GM21367 (cell line): ENCODE measurements at regions not wholly inside any gene's neighbourhood (a gene's known extent, or its start where the extent isn't known, plus 50 kb on each side); places are given as distances from the start of the nearest gene placed in this dataset.

Source experiments
- ATAC-seq: cut with Tn5 transposase; IDR thresholded peaks from one replicate; pipeline ENCODE4 v1.9.1; 2021; ENCODE audit not compliant: unreplicated experiment

DNA sequence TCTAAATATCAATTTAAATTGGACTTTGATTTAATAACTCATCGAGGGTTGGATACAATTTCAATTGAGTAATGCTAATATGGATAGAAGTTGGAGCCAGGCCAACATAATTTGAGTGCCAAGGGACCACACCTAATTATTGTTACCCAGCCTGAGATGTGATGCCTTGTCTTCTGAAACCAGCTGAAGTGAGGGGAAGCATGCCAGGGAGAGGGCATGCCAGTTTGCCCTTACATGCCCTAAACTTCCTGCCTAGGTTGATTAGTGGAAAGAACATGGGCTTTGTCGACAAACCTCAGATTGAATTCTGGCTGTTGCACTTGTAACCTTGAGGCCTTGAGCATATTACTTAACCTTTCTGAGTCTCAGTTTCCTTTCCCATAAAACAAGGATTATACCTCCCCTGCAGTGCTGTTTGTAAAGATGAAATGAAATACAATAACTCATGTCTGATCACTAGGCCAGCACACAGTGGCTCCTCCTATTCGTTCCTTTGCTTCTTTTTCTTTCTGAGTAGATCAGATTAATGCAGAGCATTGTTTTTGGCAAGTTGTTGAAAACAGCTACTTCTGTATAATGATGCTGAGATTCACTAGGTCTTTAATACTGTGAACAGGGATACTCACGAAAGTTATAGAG lies 412.8 kb downstream of the TLE4 start:
- ATAC-seq: no peak

DNA sequence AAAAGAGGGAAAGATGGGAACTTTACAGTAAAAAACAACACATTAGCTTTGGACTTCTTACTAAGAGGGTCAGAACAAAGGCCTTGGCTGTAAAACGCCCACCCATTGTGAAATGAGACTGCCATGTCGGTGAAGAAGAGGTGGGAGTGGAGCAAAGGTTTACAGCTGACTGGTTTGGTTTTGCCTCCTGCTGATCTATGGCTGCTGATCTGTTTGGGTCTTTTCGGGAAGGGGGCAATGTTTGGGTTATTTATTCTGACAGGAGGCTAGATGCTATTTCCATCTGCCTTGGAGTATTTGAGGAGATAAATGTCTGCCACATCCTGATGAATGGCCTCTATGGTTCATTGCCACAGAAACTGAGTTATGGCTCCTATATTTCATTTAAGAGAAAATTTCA lies 408.7 kb downstream of the TLE4 start:
- ATAC-seq: no peak

DNA sequence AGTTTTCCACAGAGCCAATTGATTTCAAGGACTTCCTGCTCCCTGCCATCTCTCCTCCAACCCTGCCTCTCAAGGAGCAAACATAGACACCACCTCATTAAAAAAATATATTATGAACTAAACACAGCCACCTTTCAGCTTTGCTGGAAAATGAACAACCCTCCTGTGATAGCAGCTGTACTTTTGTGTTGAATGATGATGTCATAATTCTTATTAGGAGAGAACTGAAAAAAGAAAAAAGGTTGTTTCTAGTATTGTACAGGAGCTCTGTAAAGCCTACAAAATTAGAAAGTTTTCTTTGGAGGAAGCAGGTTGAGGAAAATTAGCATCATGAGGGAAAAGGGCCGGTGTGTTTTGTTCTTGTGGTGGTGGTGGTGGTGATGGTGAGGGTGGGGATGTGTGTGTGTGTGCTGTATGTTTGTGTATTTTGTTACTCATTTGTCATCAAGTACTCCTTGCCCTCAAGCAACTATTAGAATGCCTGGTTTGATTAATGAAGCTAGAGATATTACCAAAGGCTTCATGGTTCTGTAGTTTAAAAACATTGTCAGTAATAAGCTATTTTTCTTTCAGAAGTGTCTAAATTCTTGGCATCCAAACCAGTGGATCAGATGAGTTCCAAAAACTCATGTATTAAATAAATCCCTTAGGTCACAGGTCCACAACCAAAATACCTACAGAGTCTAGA lies 405.9 kb downstream of the TLE4 start:
- no peak for ATAC-seq

DNA sequence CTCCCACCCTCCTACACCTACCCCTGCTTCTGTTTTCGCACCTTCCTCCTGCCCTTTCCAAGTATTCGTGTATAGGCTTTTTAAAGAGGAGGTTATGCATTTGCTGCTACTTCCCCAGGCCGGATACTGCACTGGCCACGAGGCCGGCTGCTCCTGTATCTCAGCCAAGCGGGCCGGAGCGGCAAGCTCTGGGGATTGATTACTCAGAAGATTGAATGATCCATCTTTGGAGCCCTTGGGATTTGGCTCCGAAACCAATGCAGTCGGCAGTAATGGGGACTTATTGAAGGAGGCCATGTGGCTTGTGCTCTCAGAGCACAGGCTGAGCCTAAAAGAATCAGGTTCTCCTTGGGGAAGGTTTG lies 405.3 kb downstream of the TLE4 start:
- ATAC-seq: no peak

DNA sequence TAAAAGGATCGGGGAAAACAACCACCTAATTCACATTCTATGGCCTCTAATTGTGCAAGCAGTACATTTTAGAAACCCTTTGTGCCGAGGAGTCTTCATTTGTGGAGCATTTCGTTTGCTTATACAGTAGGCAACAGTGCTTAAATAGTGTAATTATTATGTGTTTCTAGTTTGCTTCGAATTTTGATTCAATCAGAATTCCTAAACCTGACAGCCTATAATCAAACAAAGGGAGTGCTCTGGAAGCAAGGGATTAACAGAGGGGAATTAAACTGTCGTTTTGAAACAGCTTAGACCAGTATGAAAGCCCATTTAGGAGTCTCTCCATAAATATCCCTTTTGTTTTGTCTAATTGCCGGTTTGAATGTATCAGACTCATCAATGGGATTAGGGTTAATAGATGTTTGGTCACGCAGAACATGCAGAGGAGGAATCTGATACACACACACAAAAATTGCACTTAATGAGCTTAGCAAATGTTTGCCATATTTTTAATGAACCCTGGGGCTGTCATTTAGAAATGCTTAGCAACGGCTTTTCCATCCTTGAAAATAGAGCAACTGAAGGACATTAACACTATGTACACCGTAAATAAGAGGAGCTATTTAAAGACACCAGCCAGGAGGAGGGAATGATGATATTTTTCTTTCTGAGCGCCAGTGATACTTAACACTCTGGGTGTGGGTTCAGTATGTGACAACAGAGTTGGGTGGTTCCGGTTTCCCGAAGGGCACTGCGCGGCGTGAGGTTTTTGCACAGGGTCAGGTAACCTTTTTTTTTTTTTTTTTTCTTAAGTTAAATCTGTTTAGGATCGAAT lies 404.7 kb downstream of the TLE4 start:
- ATAC-seq: no peak

DNA sequence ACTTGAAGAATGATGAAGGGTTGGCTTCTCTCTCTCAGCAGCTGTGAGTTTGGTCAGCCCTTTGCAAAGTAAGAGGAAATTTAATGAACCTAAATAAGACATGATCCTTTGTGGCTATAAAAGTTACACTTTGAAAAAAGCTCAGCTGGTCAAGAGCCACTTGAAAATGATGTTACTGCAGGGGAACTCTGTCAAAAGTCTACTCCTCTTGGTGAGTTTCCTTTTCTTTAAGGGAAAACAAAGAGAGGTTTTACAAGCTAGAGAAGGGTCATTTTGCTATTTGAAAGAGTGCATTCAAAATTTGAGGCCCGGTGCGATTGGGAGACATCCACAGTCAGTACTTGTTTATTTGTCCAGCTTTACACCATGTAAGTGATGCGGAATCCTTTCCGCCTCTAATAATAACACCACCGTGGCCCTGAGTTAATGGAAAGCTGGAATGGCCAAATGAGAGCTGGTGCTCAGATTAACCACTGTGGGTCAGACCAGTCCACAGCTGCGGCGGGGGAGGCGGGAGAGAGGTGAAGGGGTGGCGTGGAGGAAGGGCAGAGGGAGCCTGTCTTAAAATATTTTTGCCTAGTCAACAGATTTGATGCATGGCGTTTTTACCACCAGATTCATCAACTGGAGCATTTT lies 404.0 kb downstream of the TLE4 start:
- no peak for ATAC-seq

DNA sequence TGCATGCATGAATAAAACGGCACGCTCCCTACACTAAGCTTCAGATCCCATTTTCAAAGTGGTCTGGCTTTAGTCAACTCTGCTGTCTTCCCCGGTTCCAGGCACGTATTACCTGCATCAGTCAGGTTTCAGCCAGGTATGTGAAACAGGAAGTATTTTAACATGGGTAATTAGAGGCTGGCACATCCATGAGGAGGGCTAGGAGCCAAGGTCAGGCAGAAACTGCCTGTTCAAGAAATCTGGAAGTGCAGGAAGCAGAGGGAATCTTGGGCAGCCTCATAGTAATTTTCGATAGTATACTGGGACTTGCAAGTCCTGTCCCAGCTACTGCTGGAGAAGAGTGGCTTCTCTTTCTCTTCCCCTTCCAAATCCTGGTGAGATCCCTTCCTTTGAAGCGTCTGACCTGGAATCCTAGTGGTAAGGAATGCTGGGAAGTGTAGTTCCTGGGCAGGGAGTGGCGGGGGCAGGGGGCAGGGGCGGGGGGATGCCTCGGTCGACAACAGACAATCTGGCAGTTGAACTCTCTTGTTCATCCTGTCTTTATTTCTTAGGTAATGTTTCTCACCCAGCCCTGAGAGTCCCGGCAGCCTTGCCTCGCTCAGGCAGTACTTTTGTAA lies 403.1 kb downstream of the TLE4 start:
- ATAC-seq: no peak

DNA sequence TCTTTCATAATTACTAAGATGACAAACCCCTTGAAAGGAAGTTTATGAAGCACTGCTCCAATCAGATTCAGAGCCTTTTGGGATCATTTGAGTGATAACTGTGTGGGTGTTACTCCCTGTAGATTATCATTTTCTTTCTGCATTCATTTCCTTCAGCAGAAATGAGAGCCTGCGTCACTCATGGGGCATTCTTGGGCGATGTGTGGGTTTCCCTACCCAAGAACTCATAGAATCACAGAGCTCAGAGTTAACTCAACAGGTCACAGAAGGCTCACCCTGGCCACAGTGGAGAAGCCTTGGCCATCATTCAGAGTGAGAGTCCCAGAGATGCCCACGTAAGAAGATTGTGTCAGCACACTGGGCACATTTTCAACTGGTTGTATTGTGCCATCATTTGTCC lies 401.9 kb downstream of the TLE4 start:
- no peak for ATAC-seq

DNA sequence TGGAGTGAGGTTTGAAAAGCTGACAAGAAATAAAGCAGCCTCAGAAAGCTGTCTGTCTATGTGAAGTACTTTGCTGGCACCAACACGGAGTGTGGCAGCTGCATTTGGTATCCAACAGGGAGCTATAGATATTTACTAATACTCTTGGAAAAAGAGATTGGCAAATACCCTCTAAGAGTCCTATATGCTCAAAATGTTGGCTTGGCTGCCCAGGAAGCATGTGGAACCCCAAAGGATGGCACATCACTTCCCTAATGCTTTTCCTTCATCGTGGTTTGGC lies 398.3 kb downstream of the TLE4 start:
- ATAC-seq: no peak

DNA sequence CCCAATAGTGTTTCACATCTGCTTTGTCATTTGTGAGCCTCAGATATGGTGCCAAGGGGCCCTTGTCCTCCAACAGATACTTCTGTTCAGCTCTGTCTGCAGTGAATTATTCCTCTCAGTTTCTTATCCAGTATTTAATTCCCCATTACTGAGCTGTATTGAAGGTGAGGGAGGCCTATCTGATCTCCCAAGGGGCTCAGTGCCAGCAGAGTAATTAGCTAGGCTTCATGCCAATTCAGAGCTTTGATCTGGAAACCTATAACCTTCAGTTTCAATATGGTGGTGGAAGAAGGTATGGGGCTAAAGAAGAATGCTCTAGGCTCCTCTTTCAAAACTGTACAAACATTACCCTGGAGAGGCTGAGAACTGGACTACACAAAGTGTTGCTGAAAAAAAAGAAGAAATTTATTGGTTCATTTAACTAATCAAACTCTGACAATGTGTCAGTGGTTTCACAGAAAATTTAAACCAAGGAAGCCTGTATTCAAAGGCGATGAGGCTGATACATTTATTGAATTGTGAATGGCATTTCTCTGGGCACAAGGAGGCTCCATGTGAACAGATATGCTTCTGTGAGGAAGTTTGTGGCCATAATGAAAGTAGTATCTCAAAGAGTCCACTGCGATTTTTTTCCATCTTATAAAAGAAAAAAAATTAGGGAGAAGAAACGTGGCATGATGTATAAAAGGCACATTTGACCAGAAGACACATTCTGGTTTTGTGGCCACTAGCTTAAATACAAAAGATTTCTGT lies 397.8 kb downstream of the TLE4 start:
- ATAC-seq: no peak

DNA sequence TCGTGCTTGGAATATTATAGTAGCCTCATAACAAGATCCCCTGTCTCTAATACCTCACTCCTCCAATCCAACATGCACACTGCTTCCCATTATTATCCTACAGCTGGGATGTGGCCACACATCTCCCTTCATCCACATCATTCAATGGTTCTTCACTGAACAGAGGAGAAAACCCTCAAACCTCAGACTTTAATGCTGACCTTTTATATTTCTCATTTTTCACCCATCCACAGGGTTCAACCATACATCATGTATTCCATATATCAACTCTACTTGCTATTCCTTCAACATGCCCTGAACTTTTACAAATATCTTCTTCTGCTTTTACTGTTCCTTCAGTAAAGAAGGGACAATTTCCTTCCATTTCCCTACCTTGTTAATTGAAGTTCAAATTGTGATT lies 396.8 kb downstream of the TLE4 start:
- no peak for ATAC-seq

DNA sequence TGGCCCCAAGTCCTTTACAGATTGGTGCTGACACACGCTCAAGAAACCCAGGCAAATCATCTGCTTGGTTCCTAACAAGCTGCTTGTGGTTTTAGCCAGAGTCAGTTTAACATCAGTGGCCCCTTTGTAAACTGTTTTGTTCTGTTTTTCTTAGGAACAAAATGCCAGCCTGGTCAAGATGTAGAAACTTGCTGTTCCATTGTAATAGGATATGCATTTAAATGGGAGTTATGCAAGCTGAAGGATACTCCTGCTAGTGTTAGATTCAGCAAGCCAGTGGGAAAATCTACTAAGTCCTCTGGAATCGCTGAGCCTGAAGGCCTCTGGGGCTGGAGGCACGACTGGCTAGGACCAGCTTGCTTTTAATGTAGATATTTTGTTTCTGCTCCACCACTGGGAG lies 391.1 kb downstream of the TLE4 start:
- no peak for ATAC-seq

DNA sequence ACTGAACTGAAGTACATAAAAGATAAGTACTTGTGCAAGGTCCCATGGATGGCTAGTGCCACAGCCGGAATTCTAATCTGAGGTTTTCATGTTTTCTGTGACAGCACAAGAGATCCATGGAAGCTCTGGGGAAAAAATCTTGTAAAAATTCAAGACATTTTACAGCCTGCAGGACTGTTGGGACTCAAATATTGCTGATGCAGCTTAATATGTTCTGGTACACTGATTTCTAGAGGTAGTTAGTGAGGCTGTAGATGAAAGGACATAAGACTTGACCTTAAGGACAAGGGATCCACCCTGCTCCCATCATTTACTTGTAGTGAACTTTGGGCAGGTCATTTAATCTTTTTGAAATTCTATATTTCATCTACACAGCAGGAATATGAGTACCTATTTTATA lies 390.4 kb downstream of the TLE4 start:
- ATAC-seq: no peak

DNA sequence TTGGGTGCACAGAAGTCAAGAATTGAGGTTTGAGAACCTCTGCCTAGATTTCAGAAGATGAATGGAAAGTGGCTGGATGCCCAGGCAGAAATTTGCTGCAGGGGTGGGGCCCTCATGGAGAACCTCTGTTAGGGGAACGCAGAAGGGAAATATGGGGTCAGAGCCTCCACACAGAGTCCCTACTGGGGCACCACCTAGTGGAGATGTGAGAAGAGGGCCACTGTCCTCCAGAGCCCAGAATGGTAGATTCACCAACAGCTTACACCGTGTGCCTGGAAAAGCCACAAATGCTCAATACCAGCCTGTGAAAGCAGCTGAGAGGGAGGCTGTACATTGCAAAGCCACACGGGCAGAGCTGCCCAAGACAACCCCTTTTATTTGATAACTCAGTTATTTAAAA lies 383.5 kb downstream of the TLE4 start:
- no peak for ATAC-seq

DNA sequence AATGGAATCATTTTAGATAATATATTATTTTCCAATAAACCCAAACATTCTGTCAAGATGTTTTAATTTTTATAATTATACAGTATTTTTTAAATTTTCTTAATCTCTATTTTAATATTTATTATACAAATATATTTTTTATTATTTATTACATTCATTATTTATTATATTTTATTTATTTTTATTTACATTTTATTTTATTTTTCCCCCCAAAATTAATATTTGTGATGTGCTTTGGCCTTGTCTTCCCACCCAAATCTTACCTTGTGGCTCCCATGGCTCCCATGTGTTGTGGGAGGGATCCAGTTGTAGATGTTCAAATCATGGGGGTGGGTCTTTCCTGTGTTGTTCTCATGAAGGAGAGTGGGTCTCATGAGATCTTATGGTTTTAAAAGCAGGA lies 382.1 kb downstream of the TLE4 start:
- no peak for ATAC-seq

DNA sequence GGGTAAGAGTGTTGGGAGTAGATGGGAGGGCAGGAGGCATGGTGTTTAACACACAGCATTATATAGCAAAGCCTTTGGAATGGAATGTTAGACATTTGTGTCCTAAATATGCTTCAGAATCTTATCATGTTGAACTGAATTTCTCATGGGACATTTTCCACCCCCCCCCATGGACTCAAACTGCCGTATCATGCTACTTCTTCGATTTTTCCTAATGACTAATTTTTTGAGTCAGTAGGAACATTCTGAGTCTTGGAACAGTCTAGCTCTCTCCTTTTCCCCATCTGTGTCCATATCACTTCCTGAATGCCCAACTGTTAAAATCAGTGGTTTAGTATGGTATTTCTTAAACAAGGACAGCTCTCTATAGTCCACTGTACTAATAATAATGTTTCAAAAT lies 380.6 kb downstream of the TLE4 start:
- ATAC-seq: no peak

DNA sequence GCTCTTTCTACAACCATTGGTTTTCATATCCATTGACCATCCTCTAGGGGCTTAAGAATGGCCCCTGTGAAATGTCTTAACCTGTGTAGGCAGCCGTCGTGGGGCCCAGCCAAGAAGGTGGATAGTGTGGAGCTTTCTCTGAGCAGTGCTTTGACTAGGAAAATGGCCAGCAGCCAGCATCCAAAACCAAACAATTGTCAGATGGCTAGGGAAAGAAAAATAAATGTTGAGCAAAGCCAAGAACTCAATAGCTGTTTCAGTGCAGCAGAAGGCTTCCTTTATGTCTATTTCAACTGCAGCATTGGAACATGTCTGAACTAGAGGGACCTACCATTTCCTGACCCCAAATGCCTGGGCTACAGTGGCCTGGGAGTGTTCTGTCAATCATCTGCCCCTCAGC lies 374.9 kb downstream of the TLE4 start:
- ATAC-seq: no peak

DNA sequence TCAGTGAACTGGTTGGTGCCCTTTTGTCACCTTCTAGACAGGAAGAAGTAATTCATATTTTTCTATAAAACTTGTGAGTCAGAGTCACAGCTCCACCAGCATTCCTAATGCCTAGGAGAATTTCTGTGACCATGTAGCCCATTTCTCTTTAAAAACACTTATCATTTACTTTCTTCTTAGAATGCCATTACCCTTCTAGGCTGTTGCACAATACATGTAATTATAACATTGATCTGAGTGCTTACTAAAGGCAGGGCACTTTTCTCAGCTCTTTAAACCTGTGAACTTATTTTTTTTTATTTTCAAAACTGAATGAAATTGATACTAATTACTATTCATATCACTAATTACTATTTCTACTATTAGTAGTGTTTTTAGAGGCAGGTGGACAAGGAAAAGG lies 373.7 kb downstream of the TLE4 start:
- no peak for ATAC-seq

DNA sequence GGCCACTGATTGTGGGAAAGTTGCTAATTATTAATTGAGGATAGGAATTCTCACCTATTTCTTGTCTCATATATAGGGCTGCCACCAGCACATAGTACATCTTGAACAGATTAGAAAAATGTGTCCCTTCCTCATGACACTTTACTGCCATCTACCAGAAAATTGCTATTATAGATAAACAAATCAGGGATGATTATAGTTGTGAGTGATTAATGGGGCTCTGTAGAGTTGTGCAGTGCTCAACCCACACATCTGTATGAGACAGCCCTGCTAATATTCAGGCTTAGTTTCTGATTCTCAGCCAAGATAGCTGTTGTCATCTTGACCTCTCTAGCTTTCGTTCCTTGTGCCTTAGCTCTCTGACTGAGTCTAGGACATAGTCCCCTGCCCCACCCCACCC lies 373.3 kb downstream of the TLE4 start:
- no peak for ATAC-seq

DNA sequence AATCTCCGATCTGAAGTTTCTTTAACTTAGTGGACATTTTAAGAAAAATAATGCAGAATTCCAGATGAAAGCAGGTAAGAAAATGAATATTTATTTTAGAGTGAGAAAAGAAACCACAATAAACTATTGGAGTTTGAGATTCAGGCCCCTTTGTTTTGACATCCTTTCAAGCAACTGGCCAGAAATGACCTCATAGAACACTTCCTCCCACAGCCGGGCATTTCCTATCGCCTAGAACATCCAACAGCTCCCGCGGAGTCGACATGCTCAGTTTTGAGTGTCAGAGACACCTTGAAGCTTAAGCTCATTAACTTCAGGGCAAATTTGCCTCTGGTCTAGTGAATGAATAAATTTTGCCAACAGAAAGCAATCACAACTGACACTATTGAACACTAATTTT lies 369.2 kb downstream of the TLE4 start:
- ATAC-seq: no peak

DNA sequence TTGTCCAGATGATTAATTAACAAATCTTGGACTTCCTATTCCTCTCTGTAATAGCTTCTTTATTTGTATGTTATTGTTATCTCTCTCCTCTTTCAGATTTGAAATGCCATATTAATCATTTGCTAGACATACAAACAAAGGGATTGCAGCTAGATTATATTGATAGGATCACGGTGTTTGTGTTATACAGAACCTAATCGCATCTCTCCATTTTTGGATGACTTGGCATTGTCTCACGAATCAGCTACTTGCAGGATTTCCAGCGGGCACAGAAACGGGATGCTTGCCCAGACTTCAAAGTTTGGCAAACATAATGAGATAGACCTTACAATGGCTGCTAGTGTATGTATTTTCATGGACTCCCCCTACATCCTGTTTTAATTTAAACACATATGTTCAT lies 368.1 kb downstream of the TLE4 start:
- ATAC-seq: no peak
